ENCODE measurements at regions not wholly inside any gene's neighbourhood (a gene's known extent, or its start where the extent isn't known, plus 50 kb on each side); places are given as distances from the start of the nearest gene placed in this dataset.
"Not testable (repeated sequence)": the region's sequence is repeated elsewhere in the genome, so short reads cannot be mapped to it uniquely, and the experiment has no call there.

DNA sequence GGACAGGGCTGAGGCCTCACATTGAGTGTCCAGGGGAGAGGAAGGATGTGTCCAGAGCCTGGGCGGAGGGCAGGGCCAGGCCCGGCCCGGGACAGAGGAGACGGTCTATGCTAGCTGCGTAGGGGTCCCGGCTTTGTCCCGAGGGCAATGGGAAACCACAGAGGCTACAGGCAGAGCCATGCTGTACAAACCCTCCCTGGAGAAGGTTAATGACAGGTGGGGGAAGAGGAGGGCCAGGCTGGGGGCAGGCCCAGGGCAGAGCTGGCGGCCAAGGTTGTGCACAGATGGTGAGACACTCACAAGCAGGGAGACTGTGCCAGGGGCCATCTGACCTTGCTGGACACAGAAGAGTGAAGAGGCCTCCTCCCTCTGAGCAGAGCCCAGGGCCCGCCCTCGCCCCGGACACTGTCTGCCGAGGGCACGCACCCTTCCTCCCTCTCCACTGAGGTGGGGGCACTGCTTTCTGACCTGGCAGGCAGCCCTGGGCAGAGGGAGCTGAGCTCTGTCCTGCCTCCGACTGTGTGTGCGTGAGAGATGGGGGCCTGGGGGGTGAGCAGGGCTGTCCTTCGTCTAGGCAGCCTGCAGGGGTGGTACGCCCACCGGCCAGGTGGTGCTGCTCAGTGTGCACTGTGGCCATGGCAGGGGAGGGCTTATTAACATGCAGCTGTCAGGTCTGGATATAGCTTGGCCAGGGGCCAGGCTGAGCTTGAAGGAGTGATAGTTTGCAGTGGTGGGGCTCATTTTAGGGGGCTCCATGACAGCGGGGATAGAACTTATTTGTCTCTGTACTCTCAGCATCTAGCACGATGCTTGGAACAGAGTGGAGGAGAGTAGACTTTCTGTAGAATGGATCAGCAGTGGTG is 75.7 kb upstream of the LRPAP1 start:
- DNase-seq (ENCODE audit: low read depth): no peak
- H3K4me3 ChIP-seq (ENCODE audit: control insufficient read depth, low read depth, low read length): no peak overlapping the region

GRCh38 chr4:3606850-3607249 is 74.6 kb upstream of the LRPAP1 start:
- H3K4me3 ChIP-seq (ENCODE audit: control insufficient read depth, low read depth, low read length); DNase-seq (ENCODE audit: low read depth): not testable (repeated sequence)

More for the DNA sequence above, 75.7 kb upstream of the LRPAP1 start:
- no peak for TF ChIP-seq CTCF (conservative IDR thresholded peaks at IDR 0.05; ENCODE audit: control insufficient read depth, insufficient read depth, low read depth, low read length)

DNA sequence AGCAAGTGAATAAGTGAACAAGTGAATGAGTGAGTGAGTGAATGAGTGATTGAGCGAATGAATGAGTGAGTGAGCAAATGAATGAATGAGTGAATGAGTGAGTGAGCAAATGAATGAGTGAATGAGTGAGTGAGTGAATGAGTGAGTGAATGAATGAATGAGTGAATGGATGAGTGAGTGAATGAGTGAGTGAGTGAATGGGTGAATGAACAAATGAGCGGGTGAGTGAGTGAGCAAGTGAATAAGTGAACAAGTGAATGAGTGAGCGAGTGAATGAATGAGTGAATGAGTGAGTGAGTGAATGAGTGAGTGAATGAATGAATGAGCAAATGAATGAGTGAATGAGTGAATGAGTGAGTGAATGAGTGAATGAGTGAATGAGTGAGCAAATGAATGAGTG is 74.0 kb upstream of the LRPAP1 start:
- H3K4me3 ChIP-seq (ENCODE audit: control insufficient read depth, low read depth, low read length); DNase-seq (ENCODE audit: low read depth): not testable (repeated sequence)

DNA sequence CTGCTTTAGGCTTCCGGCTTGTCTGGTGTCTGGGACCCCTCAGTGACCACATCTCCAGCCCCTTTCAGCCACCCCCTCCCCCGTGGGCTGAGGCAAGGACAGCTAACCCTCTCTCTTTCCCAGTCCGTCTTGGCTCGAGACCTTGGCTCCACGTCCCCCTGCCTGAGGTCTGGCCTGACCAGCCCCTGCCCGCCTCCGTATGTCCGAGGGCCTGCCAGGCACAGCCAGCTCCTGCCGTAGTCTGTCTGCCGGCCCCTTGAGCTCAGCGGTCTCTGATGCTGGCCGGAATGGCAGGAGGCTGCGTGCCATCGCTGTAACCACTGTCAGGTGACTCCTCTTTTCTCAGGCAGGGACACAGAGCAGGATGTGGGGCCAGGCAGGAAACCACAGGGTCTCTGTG is 73.3 kb upstream of the LRPAP1 start:
- TF ChIP-seq CTCF (conservative IDR thresholded peaks at IDR 0.05; ENCODE audit: control insufficient read depth, insufficient read depth, low read depth, low read length): no peak
- H3K4me3 ChIP-seq (ENCODE audit: control insufficient read depth, low read depth, low read length): no peak overlapping the region
- no peak for DNase-seq (ENCODE audit: low read depth)

- not testable (repeated sequence) for H3K4me3 ChIP-seq (ENCODE audit: control insufficient read depth, low read depth, low read length); DNase-seq (ENCODE audit: low read depth)
Measured at GRCh38 chr4:3602886-3603645, 70.8 kb upstream of the LRPAP1 start.

DNA sequence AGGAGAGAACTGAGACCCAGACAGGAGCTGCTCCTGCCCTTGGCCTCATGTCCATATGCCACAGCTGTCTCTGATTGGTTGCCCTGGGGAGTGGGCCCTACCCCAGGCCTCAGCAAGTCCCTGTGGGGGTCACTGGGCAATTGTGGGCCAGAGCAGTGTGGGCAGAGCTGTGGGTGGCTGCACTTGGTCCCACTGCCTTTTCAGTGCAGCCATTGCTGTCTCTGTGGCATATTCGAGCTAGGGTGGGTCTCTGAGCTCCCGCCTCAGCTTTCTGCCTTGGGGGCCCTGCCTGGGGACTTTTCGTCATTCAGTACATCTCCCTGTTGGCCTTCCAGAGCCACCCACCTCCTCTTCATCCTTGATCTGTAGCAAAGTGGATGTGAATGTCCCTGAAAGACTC is 69.8 kb upstream of the LRPAP1 start:
- H3K4me3 ChIP-seq (ENCODE audit: control insufficient read depth, low read depth, low read length): no peak overlapping the region
- no peak for TF ChIP-seq CTCF (conservative IDR thresholded peaks at IDR 0.05; ENCODE audit: control insufficient read depth, insufficient read depth, low read depth, low read length)
- no peak for DNase-seq (ENCODE audit: low read depth)

DNA sequence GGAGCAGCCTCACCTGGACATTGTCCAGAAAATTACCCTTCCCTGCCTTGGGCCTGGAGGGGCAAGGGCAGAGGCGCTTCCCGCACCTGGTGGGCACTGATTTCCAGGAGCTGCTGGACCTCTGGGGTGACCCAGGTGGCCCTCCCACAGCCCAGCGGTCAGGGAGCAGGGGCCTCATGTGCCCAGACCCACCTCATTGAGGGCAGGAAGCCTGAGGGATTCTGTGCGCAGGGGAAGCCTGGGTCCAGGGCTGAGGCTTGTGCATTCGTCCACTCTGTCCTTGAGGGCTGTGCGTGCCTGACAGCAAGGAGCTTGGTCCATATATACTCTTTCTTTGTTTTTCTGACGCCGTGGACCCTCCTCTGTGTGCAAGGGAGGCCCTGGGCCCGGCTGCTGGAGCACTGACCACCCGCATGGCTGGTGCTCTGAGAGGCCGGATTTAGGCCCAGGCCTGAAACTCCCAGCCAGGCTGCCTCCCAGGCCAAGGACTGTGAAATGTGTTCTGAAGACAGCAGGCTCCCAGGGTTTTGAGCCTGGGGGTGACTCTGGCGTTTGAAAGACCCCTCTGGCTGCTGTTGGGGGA is 69.0 kb upstream of the LRPAP1 start:
- not testable (repeated sequence) for H3K4me3 ChIP-seq (ENCODE audit: control insufficient read depth, low read depth, low read length); DNase-seq (ENCODE audit: low read depth)

GRCh38 chr4:3599951-3600350 is 67.7 kb upstream of the LRPAP1 start:
- no peak for DNase-seq (ENCODE audit: low read depth)
- H3K4me3 ChIP-seq (ENCODE audit: control insufficient read depth, low read depth, low read length): no peak overlapping the region
- TF ChIP-seq CTCF (conservative IDR thresholded peaks at IDR 0.05; ENCODE audit: control insufficient read depth, insufficient read depth, low read depth, low read length): no peak

Data from fibroblast of mammary gland (primary cell).